GM04504 (cell line): ENCODE measurements at regions not wholly inside any gene's neighbourhood (a gene's known extent, or its start where the extent isn't known, plus 50 kb on each side); places are given as distances from the start of the nearest gene placed in this dataset.
"Not testable (repeated sequence)": the region's sequence is repeated elsewhere in the genome, so short reads cannot be mapped to it uniquely, and the experiment has no call there.

Experiments used
- DNase-seq: peaks from one replicate; pipeline ENCODE4 v3.0.0-alpha.2; 2012; ENCODE audit warnings: low read depth

- no peak for DNase-seq
These were observed 959.3 kb upstream of the TMEFF2 start for GRCh38 chr2:193154076-193154475.

DNA sequence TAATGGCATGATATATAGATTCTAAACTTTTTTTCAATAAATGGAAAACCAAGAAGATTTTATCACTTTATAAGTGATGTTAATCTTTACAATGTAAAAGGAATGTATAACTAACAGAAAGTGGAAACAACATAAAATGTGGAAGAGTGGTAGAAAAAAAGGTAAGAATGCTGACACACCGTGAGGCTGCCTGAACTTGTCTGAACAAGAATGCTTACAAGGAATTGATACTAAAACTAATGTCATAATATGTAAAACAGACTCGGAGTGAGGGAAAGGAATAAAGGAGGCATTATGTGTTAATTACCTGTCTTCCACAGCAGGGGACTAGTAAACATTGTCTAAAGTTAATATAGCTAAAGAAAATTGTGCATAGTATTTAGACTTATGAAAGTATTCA is 958.8 kb upstream of the TMEFF2 start:
- DNase-seq, result no peak

- DNase-seq, result not testable (repeated sequence)
These were observed 947.7 kb upstream of the TMEFF2 start for GRCh38 chr2:193142467-193142866.

DNA sequence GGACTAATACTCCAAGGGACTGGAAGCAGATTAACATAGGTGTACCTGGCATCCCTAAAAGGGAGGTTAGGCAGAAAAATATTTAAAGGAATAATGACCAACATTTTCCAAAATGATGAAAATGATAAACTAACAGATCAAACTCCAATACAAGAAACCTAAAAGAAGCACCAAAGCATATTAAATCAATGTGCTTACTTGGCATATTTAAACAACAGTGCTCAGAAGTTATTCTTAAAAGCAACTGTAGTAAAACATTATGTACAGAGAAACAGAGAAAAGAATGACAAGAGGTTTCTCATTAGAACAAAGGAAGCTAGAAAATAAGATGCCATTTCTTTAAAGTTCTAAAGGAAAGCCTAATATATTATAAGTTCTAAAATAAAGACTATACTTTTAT is 947.3 kb upstream of the TMEFF2 start:
- DNase-seq, result no peak

DNA sequence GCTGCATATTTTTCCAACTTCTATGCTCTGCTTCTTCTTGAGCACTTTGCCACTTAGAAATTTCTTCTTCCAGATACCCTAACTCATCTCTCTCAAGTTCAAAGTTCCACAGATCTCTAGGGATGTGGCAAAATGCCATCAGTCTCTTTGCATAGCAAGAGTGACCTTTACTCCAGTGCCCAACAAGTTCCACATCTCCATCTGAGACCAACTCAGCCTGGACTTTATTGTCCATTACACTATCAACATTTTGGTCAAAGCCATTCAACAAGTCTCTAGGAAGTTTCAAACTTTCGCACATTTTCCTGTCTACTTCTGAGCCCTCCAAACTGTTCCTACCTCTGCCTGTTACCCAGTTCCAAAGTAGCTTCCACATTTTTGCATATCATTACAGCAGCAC is 946.2 kb upstream of the TMEFF2 start:
- not testable (repeated sequence) for DNase-seq

DNA sequence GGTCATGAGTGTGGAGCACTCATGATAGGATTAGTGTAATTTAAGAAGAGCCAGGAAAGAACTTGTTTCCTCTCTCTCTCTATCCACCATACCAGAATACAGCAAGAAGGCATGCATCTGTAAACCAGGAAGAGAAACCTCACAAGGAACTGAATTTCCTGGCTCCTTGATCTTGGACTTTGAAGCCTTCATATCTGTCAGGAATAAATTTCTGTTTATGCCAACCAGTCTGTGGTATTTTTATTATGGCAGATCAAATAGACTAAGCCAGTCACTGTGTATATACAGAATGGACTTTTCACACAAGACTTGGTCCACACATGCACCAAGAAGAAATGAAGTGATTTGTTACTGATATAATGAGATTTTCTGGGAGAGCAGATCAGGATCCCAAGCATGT is 930.1 kb upstream of the TMEFF2 start:
- DNase-seq, result no peak

GRCh38 chr2:193114827-193115226 is 920.1 kb upstream of the TMEFF2 start:
- DNase-seq, result no peak

- DNase-seq, result no peak
These were observed 918.3 kb upstream of the TMEFF2 start for GRCh38 chr2:193112986-193113385.

DNA sequence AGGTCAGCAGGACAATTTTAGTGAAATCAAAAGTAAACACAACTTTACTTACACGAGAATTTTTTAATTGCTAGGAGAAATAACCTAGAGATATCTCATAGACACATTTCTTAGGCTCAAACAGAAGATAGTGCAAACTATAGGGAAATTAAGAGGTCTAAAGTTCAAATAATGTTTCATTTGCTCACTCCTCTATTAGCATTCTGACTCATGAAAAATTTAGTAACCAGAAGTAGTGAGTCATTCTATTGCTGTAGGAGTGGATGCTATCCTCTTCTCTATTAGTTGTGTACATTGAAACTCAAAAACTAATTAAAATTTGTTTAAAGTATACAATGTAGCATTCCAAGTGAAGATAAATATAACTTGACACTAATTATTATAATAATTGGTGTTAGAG is 908.3 kb upstream of the TMEFF2 start:
- no peak for DNase-seq

DNA sequence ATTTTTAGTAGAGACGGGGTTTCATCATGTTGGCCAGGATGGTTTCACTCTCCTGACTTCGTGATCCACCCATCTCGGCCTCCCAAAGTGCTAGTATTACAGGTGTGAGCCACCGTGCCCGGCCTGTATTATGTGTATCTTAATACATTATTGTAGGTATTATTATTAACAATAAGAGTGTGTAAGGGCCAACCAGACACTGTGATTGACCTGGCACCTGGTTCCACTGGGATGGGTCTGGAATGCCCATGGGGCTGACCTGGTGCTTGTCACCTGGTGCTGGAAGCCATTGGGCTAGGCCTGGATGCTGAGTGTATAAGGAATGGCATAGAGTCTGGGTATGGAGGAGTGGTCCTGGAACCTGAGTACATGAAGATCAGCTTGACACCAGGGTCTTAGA is 906.9 kb upstream of the TMEFF2 start:
- no peak for DNase-seq

- DNase-seq, result no peak
These were observed 893.3 kb upstream of the TMEFF2 start for GRCh38 chr2:193088026-193088425.

GRCh38 chr2:193076995-193077394 is 882.3 kb upstream of the TMEFF2 start:
- no peak for DNase-seq

DNA sequence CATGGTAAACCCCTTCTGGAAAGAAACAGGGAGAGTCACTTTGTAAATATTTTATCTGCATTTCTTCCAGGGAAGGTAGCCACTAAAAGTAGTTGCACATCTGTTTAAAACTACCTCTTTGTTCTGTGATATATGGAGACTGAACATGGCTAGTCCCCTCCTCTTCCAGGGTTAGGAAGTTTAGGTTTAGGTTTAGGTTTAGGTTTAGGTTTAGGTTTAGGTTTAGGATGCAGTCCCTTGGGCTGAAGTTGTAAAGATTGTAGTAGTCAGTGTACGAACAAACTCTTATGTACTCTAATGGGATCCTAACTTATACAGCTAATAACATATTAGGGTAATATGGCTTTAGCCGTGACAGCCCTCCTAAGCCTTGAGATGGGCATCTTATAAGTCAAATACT is 880.2 kb upstream of the TMEFF2 start:
- no peak for DNase-seq

DNA sequence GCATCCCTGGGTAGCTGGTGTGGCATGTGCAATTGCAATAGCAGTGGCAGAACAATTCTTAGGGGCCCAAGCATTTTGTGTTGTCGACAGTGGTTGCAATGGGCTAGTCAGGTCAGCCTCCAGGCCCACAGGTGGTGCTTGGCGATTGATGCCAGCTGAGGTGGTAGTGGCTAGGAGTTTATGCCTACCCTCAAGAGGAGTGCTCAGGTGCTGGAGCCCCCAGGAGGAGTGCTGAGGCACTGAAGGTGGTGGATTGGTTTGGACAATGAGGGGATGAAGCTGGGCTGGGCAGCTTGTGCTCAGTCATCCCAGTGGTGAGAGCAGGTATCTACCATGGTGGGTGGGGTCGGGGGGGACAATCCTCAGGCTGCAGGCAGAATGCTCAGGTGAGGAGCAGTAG is 877.9 kb upstream of the TMEFF2 start:
- no peak for DNase-seq

GRCh38 chr2:193025556-193025955 is 830.8 kb upstream of the TMEFF2 start:
- not testable (repeated sequence) for DNase-seq

GRCh38 chr2:193024791-193025190 is 830.1 kb upstream of the TMEFF2 start:
- DNase-seq, result no peak

GRCh38 chr2:193011870-193012269 is 817.1 kb upstream of the TMEFF2 start:
- DNase-seq, result no peak

- DNase-seq, result no peak
These were observed 798.3 kb upstream of the TMEFF2 start for GRCh38 chr2:192993059-192993458.

GRCh38 chr2:192983173-192983572 is 788.4 kb upstream of the TMEFF2 start:
- DNase-seq, result no peak

GRCh38 chr2:192978395-192978794 is 783.7 kb upstream of the TMEFF2 start:
- DNase-seq, result no peak

DNA sequence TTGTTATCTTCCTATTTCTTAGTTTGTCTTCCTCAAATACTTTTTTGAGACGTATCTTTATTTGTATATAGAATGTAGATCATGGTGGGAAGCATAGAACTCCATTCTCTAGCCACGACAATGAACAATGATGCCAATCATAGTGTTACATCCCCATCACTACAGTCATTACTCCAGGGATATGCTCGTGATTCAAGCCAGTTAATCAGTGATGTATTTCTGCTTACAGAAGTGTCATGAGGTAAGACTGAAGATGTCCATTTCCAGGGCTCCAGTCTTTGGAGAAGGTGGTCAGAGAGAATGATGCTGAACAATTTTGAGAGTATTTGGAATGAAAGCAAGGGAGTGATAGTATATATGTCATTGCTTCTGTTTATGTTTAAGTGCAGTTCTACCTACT is 777.2 kb upstream of the TMEFF2 start:
- no peak for DNase-seq

GRCh38 chr2:192969055-192969454 is 774.3 kb upstream of the TMEFF2 start:
- no peak for DNase-seq

GRCh38 chr2:192960945-192961344 is 766.2 kb upstream of the TMEFF2 start:
- DNase-seq, result no peak

GRCh38 chr2:192958615-192959014 is 763.9 kb upstream of the TMEFF2 start:
- not testable (repeated sequence) for DNase-seq

- no peak for DNase-seq
These were observed 762.7 kb upstream of the TMEFF2 start for GRCh38 chr2:192957425-192957824.
